ENCODE measurements at regions not wholly inside any gene's neighbourhood (a gene's known extent, or its start where the extent isn't known, plus 50 kb on each side); places are given as distances from the start of the nearest gene placed in this dataset.

GRCh38 chr2:2904721-2905350 lies 472.8 kb downstream of the EIPR1 start:
- ATAC-seq (ENCODE audit: low FRiP score) (no peak), DNase-seq (ENCODE audit: low spot score) (no peak)
- no peak for TF ChIP-seq CTCF (IDR thresholded peaks at IDR 0.05)

- no peak for ATAC-seq (ENCODE audit: low FRiP score)
These were observed 474.9 kb downstream of the EIPR1 start for GRCh38 chr2:2902547-2903281.

GRCh38 chr2:2901384-2902345 lies 476.0 kb downstream of the EIPR1 start:
- no peak for TF ChIP-seq CTCF (IDR thresholded peaks at IDR 0.05)
- ATAC-seq (ENCODE audit: low FRiP score) (no peak), DNase-seq (ENCODE audit: low spot score) (no peak)

More at GRCh38 chr2:2902547-2903281, 474.9 kb downstream of the EIPR1 start:
- TF ChIP-seq CTCF (IDR thresholded peaks at IDR 0.05): no peak
- no peak for DNase-seq (ENCODE audit: low spot score)

- ATAC-seq (ENCODE audit: low FRiP score): no peak
- DNase-seq (ENCODE audit: low spot score): no peak
- TF ChIP-seq CTCF (IDR thresholded peaks at IDR 0.05): no peak
These were observed 477.8 kb downstream of the EIPR1 start for GRCh38 chr2:2899826-2900225.

- no peak for TF ChIP-seq CTCF (IDR thresholded peaks at IDR 0.05)
- DNase-seq (ENCODE audit: low spot score) (no peak), ATAC-seq (ENCODE audit: low FRiP score) (no peak)
These were observed 478.9 kb downstream of the EIPR1 start for GRCh38 chr2:2898744-2899143.

- ATAC-seq (ENCODE audit: low FRiP score) (no peak), DNase-seq (ENCODE audit: low spot score) (no peak)
- TF ChIP-seq CTCF (IDR thresholded peaks at IDR 0.05): no peak
These were observed 481.0 kb downstream of the EIPR1 start for GRCh38 chr2:2896643-2897042.
